GM12878 (cell line): ENCODE measurements at regions not wholly inside any gene's neighbourhood (a gene's known extent, or its start where the extent isn't known, plus 50 kb on each side); places are given as distances from the start of the nearest gene placed in this dataset.

ENCODE experiments used
- ATAC-seq: fragments of 200-7000 bp; cut with Tn5 transposase; 3 replicates; pipeline ENCODE4 v1.9.1; 2020; ENCODE audit warnings: mild to moderate bottlenecking, moderate library complexity
- BruUV-seq: library from RNA; stranded (reverse); fragments of 400-500 nt; replicated peaks from 2 replicates; lab custom pipeline; 2021; lab: Mats Ljungman, UMichigan
- CTCF ChIA-PET: fragments of 300-600 bp; sonication (Branson Sonifier 250); formaldehyde crosslinking; extraction: SDS; loops from one replicate; lab custom pipeline; 2021; ENCODE audit warnings: inconsistent platforms; lab: Yijun Ruan, JAX
- POLR2A ChIA-PET: fragments of 350-600 bp; formaldehyde crosslinking; extraction: SDS; loops from one replicate; lab custom pipeline; 2021; ENCODE audit warnings: inconsistent platforms; lab: Charles Lee
- RAD21 ChIA-PET: fragments of 300-600 bp; sonication (Branson Sonifier 250); formaldehyde crosslinking; loops from one replicate; lab custom pipeline; 2023; ENCODE audit warnings: antibody characterized with exemption; ENCODE audit not compliant: unreplicated experiment; lab: Charles Lee
- SMC1A ChIA-PET: fragments of 300-600 bp; sonication (Branson Sonifier 250); formaldehyde crosslinking; loops from one replicate; lab custom pipeline; 2023; ENCODE audit not compliant: unreplicated experiment, uncharacterized antibody; lab: Charles Lee
- DNase-seq: peaks from one replicate; pipeline ENCODE4 v3.0.0-alpha.2; 2011; ENCODE audit warnings: low read depth, low spot score
- FAIRE-seq: peaks from 3 replicates; lab custom pipeline; 2011; peaks lifted over from hg19 to GRCh38; lab: Jason Lieb, UNC
- H2AFZ ChIP-seq: 2 replicates; pipeline ENCODE4 v1.6.0; 2011; ENCODE audit warnings: low read depth, low read length, control low read depth; ENCODE audit not compliant: control insufficient read depth
- H3K27ac ChIP-seq: 2 replicates; pipeline ENCODE4 v1.5.1; 2011; ENCODE audit warnings: control low read depth; ENCODE audit not compliant: control insufficient read depth, insufficient read depth
- H3K27me3 ChIP-seq, 2 experiments: replicated peaks in 1 of 2; 2 replicates each; pipeline versions ENCODE4 v1.6.0 to v1.6.1; 2011; ENCODE audit warnings: low read length in 1 of 2; ENCODE audit not compliant: control insufficient read depth in 2 of 2, insufficient read depth in 2 of 2
- H3K36me3 ChIP-seq, 2 experiments: 2 replicates each; pipeline ENCODE4 v1.5.1; 2011; ENCODE audit warnings: low read length in 1 of 2; ENCODE audit not compliant: control insufficient read depth in 2 of 2, insufficient read depth in 2 of 2
- H3K4me1 ChIP-seq: 2 replicates; pipeline ENCODE4 v1.6.1; 2011; ENCODE audit warnings: mild to moderate bottlenecking, low read length, moderate library complexity, mixed read lengths; ENCODE audit not compliant: control insufficient read depth, insufficient read depth
- H3K4me2 ChIP-seq: 2 replicates; pipeline ENCODE4 v1.6.0; 2011; ENCODE audit warnings: control low read depth; ENCODE audit not compliant: control insufficient read depth, insufficient read depth
- H3K4me3 ChIP-seq: fragments of 200-600 bp; sonication (generic); 2 replicates; pipeline ENCODE4 v1.5.1; 2016
- H3K79me2 ChIP-seq: 2 replicates; pipeline ENCODE4 v1.6.0; 2011; ENCODE audit warnings: low read length; ENCODE audit not compliant: control insufficient read depth, insufficient read depth
- H3K9ac ChIP-seq: 2 replicates; pipeline ENCODE4 v1.8.0; 2011; ENCODE audit warnings: low read length, control low read depth, mixed read lengths; ENCODE audit not compliant: control insufficient read depth, insufficient read depth
- H3K9me3 ChIP-seq: replicated peaks from 3 replicates; pipeline ENCODE4 v1.5.1; 2011; ENCODE audit warnings: mild to moderate bottlenecking, low read length; ENCODE audit not compliant: control insufficient read depth, insufficient read depth
- H4K20me1 ChIP-seq: 2 replicates; pipeline ENCODE4 v1.6.0; 2011; ENCODE audit not compliant: control insufficient read depth, insufficient read depth
- CEBPZ ChIP-seq: fragments of 150-350 bp; IDR thresholded peaks from 2 replicates; pipeline ENCODE4 v1.6.1; 2016; ENCODE audit warnings: low read depth, low read length
- CUX1 ChIP-seq: IDR thresholded peaks from 2 replicates; pipeline ENCODE4 v1.6.1; 2012; ENCODE audit warnings: improper control_type of control experiment, low read depth, low read length; ENCODE audit not compliant: insufficient replicate concordance
- E4F1 ChIP-seq: fragments of 450-650 bp; IDR thresholded peaks from 2 replicates; pipeline ENCODE4 v1.6.1; 2018; ENCODE audit warnings: borderline replicate concordance, mild to moderate bottlenecking; ENCODE audit not compliant: partially characterized antibody
- STAT3 ChIP-seq: IDR thresholded peaks from 2 replicates; pipeline ENCODE4 v1.6.1; 2011; ENCODE audit warnings: low read depth, low read length, improper control_type of control experiment
- TCF3 ChIP-seq: IDR thresholded peaks from 2 replicates; pipeline ENCODE4 v1.6.1; 2012; ENCODE audit warnings: low read depth, mild to moderate bottlenecking, low read length, borderline replicate concordance; ENCODE audit not compliant: insufficient read depth
- ZBTB4 ChIP-seq: fragments of 450-650 bp; formaldehyde crosslinking; IDR thresholded peaks from 2 replicates; pipeline ENCODE4 v1.4.0; 2022; ENCODE audit warnings: mild to moderate bottlenecking, moderate library complexity
- WGBS: methylation state at CpG from one replicate; pipeline ENCODE4 v1.1.6; 2016; ENCODE audit warnings: low lambda C conversion rate; ENCODE audit not compliant: insufficient replicate concordance, insufficient coverage; ENCODE audit errors: missing lambda C conversion rate; 5-methylcytosine and 5-hydroxymethylcytosine counted together
- in situ Hi-C: fragments of 300-500 bp; cut with MboI; formaldehyde crosslinking; loops from 9 replicates; pipeline ENCODE4 v1.14.3; 2018; ENCODE audit warnings: mixed read lengths
- intact Hi-C: fragments of 100-400 bp; cut with micrococcal nuclease; formaldehyde crosslinking; loops from one replicate; pipeline ENCODE4 v1.14.2; 2022; ENCODE audit not compliant: unreplicated experiment

GRCh38 chr16:50928065-50928464, 186.2 kb downstream of the CYLD start (continued):
- TF ChIP-seq CEBPZ (no peak), CUX1 (no peak)

- SMC1A ChIA-PET = no interaction called here
- Histone ChIP-seq H4K20me1 (no peaks in the 10 kb centered on the region), H3K9me3 (no peaks in the 10 kb centered on the region), H2AFZ (no peak overlapping the region), H3K4me3 (no peak overlapping the region), H3K27ac (no peak overlapping the region), H3K36me3 (no peaks in the 10 kb centered on the region), H3K79me2 (no peaks in the 10 kb centered on the region), H3K9ac (no peak overlapping the region), H3K27me3 (no peaks in the 10 kb centered on the region), H3K4me2 (no peak overlapping the region), H3K4me1 (no peaks in the 10 kb centered on the region)
- POLR2A ChIA-PET = no interaction called here
- no peak for DNase-seq
- 33% methylated on average over 7 of the region's 7 CpGs for WGBS
- CTCF ChIA-PET = no interaction called here
- FAIRE-seq = no peak
- in situ Hi-C loops = no loop called here
- RAD21 ChIA-PET = no interaction called here
- no peak for ATAC-seq
- intact Hi-C loops = no loop called here
- BruUV-seq = no TSS peak
- TF ChIP-seq TCF3 = no peak
- TF ChIP-seq E4F1 = no peak
- no peak for TF ChIP-seq ZBTB4 (CRISPR knock-in tag)
- no peak for TF ChIP-seq STAT3
Observed at GRCh38 chr16:50925758-50926357, 184.0 kb downstream of the CYLD start.
